Breast epithelium (tissue), 4 donors: ENCODE measurements at regions not wholly inside any gene's neighbourhood (a gene's known extent, or its start where the extent isn't known, plus 50 kb on each side); places are given as distances from the start of the nearest gene placed in this dataset.
A peak's percentile ranks its signal among the peaks of the same experiment; 100 is the strongest.

ENCODE experiments used
- DNase-seq, 2 donors: peaks; one replicate each; pipeline ENCODE4 v3.0.0-alpha.2; 2019; ENCODE audit warnings: low spot score in 2 of 2
- H3K27ac ChIP-seq, 2 donors: fragments of 200-600 bp; sonication (generic) in 1 of 2; one replicate each; pipeline ENCODE4 v1.5.1; 2016 to 2019; ENCODE audit warnings: mild to moderate bottlenecking in 1 of 2
- H3K27me3 ChIP-seq, 2 donors: fragments of 200-600 bp; sonication (generic) in 1 of 2; one replicate each; pipeline versions ENCODE4 v1.5.1 to v1.6.0; 2017 to 2019; ENCODE audit warnings: control low read depth in 1 of 2, mild to moderate bottlenecking in 1 of 2
- H3K36me3 ChIP-seq: fragments of 200-600 bp; one replicate; pipeline ENCODE4 v1.5.1; 2019
- H3K4me1 ChIP-seq, 2 donors: fragments of 200-600 bp; sonication (generic); one replicate each; pipeline ENCODE4 v1.5.1; 2016 to 2019; ENCODE audit warnings: control low read depth in 1 of 2
- H3K4me3 ChIP-seq, 3 donors: fragments of 200-600 bp; sonication (generic); 1 replicate in 2 of 3; 2 replicates in 1 of 3; pipeline ENCODE4 v1.5.1; 2016 to 2019; ENCODE audit warnings: mild to moderate bottlenecking in 3 of 3, moderate library complexity in 2 of 3
- H3K9me3 ChIP-seq, 2 donors: fragments of 200-600 bp; sonication (generic) in 1 of 2; one replicate each; pipeline ENCODE4 v1.5.1; 2016 to 2019; ENCODE audit warnings: control low read depth in 1 of 2
- CTCF ChIP-seq, 3 donors: fragments of 450-650 bp; IDR thresholded peaks; one replicate each; pipeline ENCODE4 v1.5.1; 2016 to 2017; ENCODE audit warnings: antibody characterized with exemption in 3 of 3, mild to moderate bottlenecking in 3 of 3, moderate library complexity in 3 of 3
- POLR2A ChIP-seq: fragments of 450-650 bp; IDR thresholded peaks from one replicate; pipeline ENCODE4 v1.6.1; 2016; ENCODE audit warnings: antibody characterized with exemption, mild to moderate bottlenecking, moderate library complexity
- POLR2AphosphoS5 ChIP-seq, 3 donors: sonication (generic); formaldehyde crosslinking; IDR thresholded peaks; one replicate each; pipeline ENCODE4 v1.6.1; 2017; ENCODE audit warnings: antibody characterized with exemption in 3 of 3
- intact Hi-C: fragments of 100-400 bp; cut with DNase I; formaldehyde crosslinking; loops from one replicate; pipeline ENCODE4 v1.15.1; 2023; ENCODE audit warnings: low total_unique reads

- Histone ChIP-seq H3K27me3 (peaks cover 0 to 15% of the 10 kb centered on the region in 2 donors), H3K9me3 (no peaks in the 10 kb centered on the region), H3K4me3 (no peak overlapping the region), H3K27ac (peak overlapping the region; percentile 31 to 51), H3K36me3 (no peaks in the 10 kb centered on the region), H3K4me1 (no peaks in the 10 kb centered on the region)
- intact Hi-C loops = no loop called here
- no peak for DNase-seq
- TF ChIP-seq POLR2AphosphoS5 (IDR thresholded peaks at IDR 0.05) = no peak
Measured at GRCh38 chrX:42944381-42944998, 166.5 kb upstream of the PPP1R2C start.

- Histone ChIP-seq H3K27me3 (peaks cover 0 to 17% of the 10 kb centered on the region in 2 donors), H3K4me1 (no peaks in the 10 kb centered on the region), H3K36me3 (no peaks in the 10 kb centered on the region), H3K27ac (no peak overlapping the region), H3K4me3 (no peak overlapping the region), H3K9me3 (no peaks in the 10 kb centered on the region)
- no peak for DNase-seq
- intact Hi-C loops = no loop called here
- TF ChIP-seq POLR2A (no peak), POLR2AphosphoS5 (IDR thresholded peaks at IDR 0.05) (no peak), CTCF (IDR thresholded peaks at IDR 0.05) (no peak)
Measured at GRCh38 chrX:42946544-42947194, 168.7 kb upstream of the PPP1R2C start.

GRCh38 chrX:42948723-42949657 is 171.0 kb upstream of the PPP1R2C start:
- peaks cover 0 to 18% of the 10 kb centered on the region in 2 donors for H3K27me3 ChIP-seq
- H3K36me3 ChIP-seq = no peaks in the 10 kb centered on the region
- H3K4me1 ChIP-seq = no peaks in the 10 kb centered on the region
- peak overlapping the region; percentile 16 to 29 for H3K27ac ChIP-seq
- intact Hi-C loops = no loop called here
- TF ChIP-seq CTCF (IDR thresholded peaks at IDR 0.05) = no peak
- no peak for TF ChIP-seq POLR2AphosphoS5 (IDR thresholded peaks at IDR 0.05)
- no peak for TF ChIP-seq POLR2A
- no peaks in the 10 kb centered on the region for H3K9me3 ChIP-seq
- DNase-seq = peak in 1 of 2 donors; percentile 30
- H3K4me3 ChIP-seq = no peak overlapping the region

GRCh38 chrX:42951747-42952146 is 173.8 kb upstream of the PPP1R2C start:
- DNase-seq = no peak
- Histone ChIP-seq H3K27ac (no peak overlapping the region), H3K4me3 (no peak overlapping the region), H3K4me1 (no peaks in the 10 kb centered on the region), H3K9me3 (no peaks in the 10 kb centered on the region), H3K27me3 (peaks cover 0 to 14% of the 10 kb centered on the region in 2 donors), H3K36me3 (no peaks in the 10 kb centered on the region)
- intact Hi-C loops = no loop called here
- no peak for TF ChIP-seq CTCF (IDR thresholded peaks at IDR 0.05)
- TF ChIP-seq POLR2AphosphoS5 (IDR thresholded peaks at IDR 0.05) = no peak
- TF ChIP-seq POLR2A = no peak

GRCh38 chrX:42952621-42953020 is 174.7 kb upstream of the PPP1R2C start:
- no peak overlapping the region for H3K4me3 ChIP-seq
- H3K27ac ChIP-seq = no peak overlapping the region
- intact Hi-C loops = no loop called here
- no peaks in the 10 kb centered on the region for H3K36me3 ChIP-seq
- H3K9me3 ChIP-seq = no peaks in the 10 kb centered on the region
- H3K4me1 ChIP-seq = no peaks in the 10 kb centered on the region
- no peak for DNase-seq
- peaks cover 0 to 8% of the 10 kb centered on the region in 2 donors for H3K27me3 ChIP-seq
- no peak for TF ChIP-seq POLR2AphosphoS5 (IDR thresholded peaks at IDR 0.05)
- TF ChIP-seq CTCF (IDR thresholded peaks at IDR 0.05) = no peak
- TF ChIP-seq POLR2A = no peak
